ENCODE measurements at regions not wholly inside any gene's neighbourhood (a gene's known extent, or its start where the extent isn't known, plus 50 kb on each side); places are given as distances from the start of the nearest gene placed in this dataset.

DNA sequence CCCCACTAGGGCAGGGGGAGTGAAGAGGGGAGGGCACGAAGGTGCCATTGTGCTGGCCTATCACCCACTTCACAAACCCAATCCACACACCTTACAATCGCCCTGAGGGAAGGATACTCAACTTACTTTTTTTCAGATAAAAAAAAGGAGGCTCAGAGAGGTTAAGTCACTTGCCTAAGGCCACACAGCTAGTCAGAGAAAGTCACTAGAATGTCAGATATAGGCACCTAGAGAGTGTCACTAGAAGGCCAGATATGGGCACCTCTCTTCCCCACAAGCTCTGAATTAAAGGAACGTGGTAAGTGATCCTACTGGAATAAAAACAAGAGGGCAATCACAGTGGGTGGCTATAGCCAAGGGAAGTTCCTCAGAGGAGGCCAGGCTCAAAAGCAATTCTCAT lies 204.5 kb upstream of the ASIC2 start:
- no peak overlapping the region for H3K56ac ChIP-seq (ENCODE audit: extremely low read depth, insufficient read depth, low read length)
- in situ Hi-C loops (cut with MboI; ENCODE audit: low sequenced_read_pairs), result no loop called here
- H2BK20ac ChIP-seq (ENCODE audit: low read depth, low read length), result no peak overlapping the region
- ATAC-seq (ENCODE audit: low read depth), result no peak
- H3K4ac ChIP-seq (ENCODE audit: low read depth, low read length), result no peak overlapping the region
- H2BK5ac ChIP-seq (ENCODE audit: low read depth, low read length, poor library complexity, severe bottlenecking), result no peak overlapping the region
- BruUV-seq (replicated peaks), result no TSS peak
- H3K14ac ChIP-seq (replicated peaks; ENCODE audit: low read depth, low read length), result no peak overlapping the region
- no peak overlapping the region for H2AK5ac ChIP-seq (ENCODE audit: low read depth, low read length)
- no peak overlapping the region for H2BK15ac ChIP-seq (ENCODE audit: low read depth, low read length)
- no peak overlapping the region for H4K8ac ChIP-seq (ENCODE audit: low read depth in 2 of 2, low read length in 2 of 2)
- H3K9me3 ChIP-seq (ENCODE audit: control insufficient read depth, insufficient read depth, low read length), result no peaks in the 10 kb centered on the region; the same call in 1 of the 2 replicates
- no peak for DNase-seq
- H3K18ac ChIP-seq (ENCODE audit: low read depth, low read length), result no peak overlapping the region
- H3K9me1 ChIP-seq (ENCODE audit: insufficient read depth, low read length), result no peaks in the 10 kb centered on the region
- H3K4me1 ChIP-seq (ENCODE audit: control insufficient read depth, insufficient read depth, low read length), result no peaks in the 10 kb centered on the region
- H3K79me1 ChIP-seq (ENCODE audit: low read depth in 1 of 2, low read length in 2 of 2), result no peaks in the 10 kb centered on the region
- H4K5ac ChIP-seq (ENCODE audit: low read depth, low read length), result no peak overlapping the region
- CTCF ChIA-PET, result no interaction called here
- no peaks in the 10 kb centered on the region for H3K27me3 ChIP-seq (ENCODE audit: control insufficient read depth, insufficient read depth, low read length)
- WGBS, 2 experiments (ENCODE audit: extremely low coverage in 2 of 2, insufficient read length in 1 of 2), result no CpG with 5 or more reads among the region's 3 CpGs
- H3K36me3 ChIP-seq (ENCODE audit: control insufficient read depth, insufficient read depth, low read length), result no peaks in the 10 kb centered on the region
- no peak overlapping the region for H3K4me3 ChIP-seq (ENCODE audit: insufficient read depth, low read depth, low read length)
- no peak overlapping the region for H2AFZ ChIP-seq (replicated peaks; ENCODE audit: low read length, poor library complexity)
- H3K23ac ChIP-seq (ENCODE audit: low read depth, low read length), result no peak overlapping the region
- H4K91ac ChIP-seq (ENCODE audit: insufficient read depth, low read depth, low read length), result no peak overlapping the region
- no peak overlapping the region for H3K4me2 ChIP-seq (ENCODE audit: low read depth, low read length)
- dilution Hi-C loops (cut with HindIII; ENCODE audit: low sequenced_read_pairs, unreplicated experiment), result no loop called here
- H3K9ac ChIP-seq (ENCODE audit: low read depth, low read length), result no peak overlapping the region
- intact Hi-C loops (cut with micrococcal nuclease), result no loop called here
- H2AK9ac ChIP-seq (replicated peaks; ENCODE audit: low read depth, low read length, poor library complexity), result no peak overlapping the region
- POLR2A ChIA-PET (ENCODE audit: unreplicated experiment), result no interaction called here
- no peak overlapping the region for H3K27ac ChIP-seq (ENCODE audit: insufficient read depth, low read length)
- H2BK120ac ChIP-seq (ENCODE audit: low read depth, low read length), result no peak overlapping the region
- H4K20me1 ChIP-seq (ENCODE audit: insufficient read depth, low read length), result no peaks in the 10 kb centered on the region
- TF ChIP-seq NFE2L2 (IDR thresholded peaks at IDR 0.05; ENCODE audit: low read depth, low read length) (no peak), MXI1 (IDR thresholded peaks at IDR 0.05; ENCODE audit: borderline replicate concordance, low read depth, low read length) (no peak), RFX5 (IDR thresholded peaks at IDR 0.05; ENCODE audit: low read depth, low read length) (no peak), RCOR1 (IDR thresholded peaks at IDR 0.05; ENCODE audit: insufficient replicate concordance, low read length) (no peak)

All from IMR-90 (cell line).